Erythroblast (primary cell): ENCODE measurements at regions not wholly inside any gene's neighbourhood (a gene's known extent, or its start where the extent isn't known, plus 50 kb on each side); places are given as distances from the start of the nearest gene placed in this dataset.

Experiments
- GATA1 ChIP-seq: IDR thresholded peaks from 2 replicates; pipeline ENCODE4 v1.6.1; 2011; ENCODE audit warnings: low read depth, mild to moderate bottlenecking, control low read depth, low read length, moderate library complexity
- POLR2A ChIP-seq: IDR thresholded peaks from 2 replicates; pipeline ENCODE4 v1.6.1; 2011; ENCODE audit warnings: mild to moderate bottlenecking, low read length

- TF ChIP-seq POLR2A, result no peak
- no peak for TF ChIP-seq GATA1
Measured at GRCh38 chr13:80527400-80527799, 186.5 kb upstream of the SPRY2 start.
